ENCODE measurements at regions not wholly inside any gene's neighbourhood (a gene's known extent, or its start where the extent isn't known, plus 50 kb on each side); places are given as distances from the start of the nearest gene placed in this dataset.
"Not testable (repeated sequence)": the region's sequence is repeated elsewhere in the genome, so short reads cannot be mapped to it uniquely, and the experiment has no call there.

DNA sequence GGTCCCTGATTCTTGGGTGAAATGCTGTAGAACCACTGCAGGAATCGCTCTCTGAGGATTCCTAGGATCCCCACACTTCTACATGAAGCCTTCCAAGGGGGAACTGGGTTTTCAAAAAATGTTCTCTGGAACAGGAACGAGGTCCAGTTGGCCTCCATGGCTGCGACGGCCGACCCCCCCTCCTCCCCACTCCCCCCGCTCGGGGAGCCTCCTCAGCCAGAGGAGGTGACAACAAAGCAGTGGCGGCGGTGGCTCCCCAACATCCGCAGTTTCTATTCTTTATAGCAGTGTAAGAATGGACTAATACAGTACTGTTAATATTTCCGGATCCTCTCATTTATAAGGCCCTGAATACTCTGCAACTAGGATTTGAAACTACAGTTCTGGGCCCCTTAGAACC lies 84.0 kb upstream of the PLAAT1 start:
- no peaks in the 10 kb centered on the region for H3K4me1 ChIP-seq (replicated peaks in 1 of 2)
- H3K9me3 ChIP-seq (replicated peaks in 1 of 3): no peaks in the 10 kb centered on the region
- TF ChIP-seq CTCF (IDR thresholded peaks at IDR 0.05) (no peak), POLR2A (IDR thresholded peaks at IDR 0.05) (no peak)
- H3K27me3 ChIP-seq: no peaks in the 10 kb centered on the region
- H3K4me3 ChIP-seq: no peak overlapping the region
- intact Hi-C loops (cut with DNase I): no loop called here
- no peaks in the 10 kb centered on the region for H3K36me3 ChIP-seq (replicated peaks in 1 of 2)
- DNase-seq: no peak
- no peak overlapping the region for H3K27ac ChIP-seq
- WGBS, 4 donors: 73 to 86% (median 80%) methylated on average over 9 to 11 of the region's 11 CpGs

- intact Hi-C loops (cut with DNase I): no loop called here
- Histone ChIP-seq H3K9me3 (replicated peaks in 1 of 3) (no peaks in the 10 kb centered on the region), H3K27ac (no peak overlapping the region), H3K27me3 (no peaks in the 10 kb centered on the region), H3K4me1 (replicated peaks in 1 of 2) (no peaks in the 10 kb centered on the region), H3K4me3 (no peak overlapping the region), H3K36me3 (replicated peaks in 1 of 2) (no peaks in the 10 kb centered on the region)
- TF ChIP-seq CTCF (IDR thresholded peaks at IDR 0.05) (no peak), POLR2A (IDR thresholded peaks at IDR 0.05) (no peak)
- no peak for DNase-seq
- 51 to 62% (median 59%) methylated on average over 4 of the region's 4 CpGs; no CpG with 5 or more reads in 1 of the 4 donors for WGBS, 4 donors
Observed at GRCh38 chr3:193165431-193166120, 75.4 kb upstream of the PLAAT1 start.

- no peaks in the 10 kb centered on the region for H3K27me3 ChIP-seq
- H3K36me3 ChIP-seq (replicated peaks in 1 of 2): no peaks in the 10 kb centered on the region
- no peak for DNase-seq
- TF ChIP-seq POLR2A (IDR thresholded peaks at IDR 0.05): no peak
- no peak for TF ChIP-seq CTCF (IDR thresholded peaks at IDR 0.05)
- H3K4me3 ChIP-seq: no peak overlapping the region
- H3K9me3 ChIP-seq (replicated peaks in 1 of 3): no peaks in the 10 kb centered on the region
- intact Hi-C loops (cut with DNase I): no loop called here
- H3K27ac ChIP-seq: no peak overlapping the region
- WGBS, 4 donors: 26 to 37% (median 31%) methylated on average over 3 of the region's 3 CpGs
- H3K4me1 ChIP-seq (replicated peaks in 1 of 2): no peaks in the 10 kb centered on the region
Observed at GRCh38 chr3:193168931-193169330, 72.1 kb upstream of the PLAAT1 start.

GRCh38 chr3:193174140-193174539 lies 66.9 kb upstream of the PLAAT1 start:
- WGBS, 4 donors: 53 to 74% (median 63%) methylated on average over 1 of the region's 1 CpG
- Histone ChIP-seq H3K4me3 (no peak overlapping the region), H3K9me3 (replicated peaks in 1 of 3) (no peaks in the 10 kb centered on the region), H3K36me3 (replicated peaks in 1 of 2) (no peaks in the 10 kb centered on the region), H3K4me1 (replicated peaks in 1 of 2) (no peaks in the 10 kb centered on the region), H3K27me3 (no peaks in the 10 kb centered on the region), H3K27ac (no peak overlapping the region)
- no peak for TF ChIP-seq POLR2A (IDR thresholded peaks at IDR 0.05)
- no peak for TF ChIP-seq CTCF (IDR thresholded peaks at IDR 0.05)
- intact Hi-C loops (cut with DNase I): no loop called here
- peak in 1 of 7 donors; percentile 10 for DNase-seq

GRCh38 chr3:193179332-193180012 lies 61.5 kb upstream of the PLAAT1 start:
- H3K27me3 ChIP-seq; H3K9me3 ChIP-seq (replicated peaks in 1 of 3); H3K27ac ChIP-seq; H3K4me1 ChIP-seq (replicated peaks in 1 of 2); H3K4me3 ChIP-seq; H3K36me3 ChIP-seq (replicated peaks in 1 of 2); intact Hi-C loops (cut with DNase I); DNase-seq: not testable (repeated sequence)
- WGBS, 4 donors: 79 to 89% (median 84%) methylated on average over 3 to 8 of the region's 8 CpGs

All from adrenal gland (tissue), 9 donors.